GM18511 (cell line): ENCODE measurements at regions not wholly inside any gene's neighbourhood (a gene's known extent, or its start where the extent isn't known, plus 50 kb on each side); places are given as distances from the start of the nearest gene placed in this dataset.

ENCODE experiments used
- ATAC-seq: cut with Tn5 transposase; IDR thresholded peaks from one replicate; pipeline ENCODE4 v1.9.1; 2021; ENCODE audit warnings: mild to moderate bottlenecking, moderate library complexity; ENCODE audit not compliant: unreplicated experiment

GRCh38 chr16:87074641-87075318, 242.4 kb downstream of the C16orf95 start:
- ATAC-seq, result no peak

- no peak for ATAC-seq
Observed at GRCh38 chr16:87075319-87075860, 241.8 kb downstream of the C16orf95 start.

DNA sequence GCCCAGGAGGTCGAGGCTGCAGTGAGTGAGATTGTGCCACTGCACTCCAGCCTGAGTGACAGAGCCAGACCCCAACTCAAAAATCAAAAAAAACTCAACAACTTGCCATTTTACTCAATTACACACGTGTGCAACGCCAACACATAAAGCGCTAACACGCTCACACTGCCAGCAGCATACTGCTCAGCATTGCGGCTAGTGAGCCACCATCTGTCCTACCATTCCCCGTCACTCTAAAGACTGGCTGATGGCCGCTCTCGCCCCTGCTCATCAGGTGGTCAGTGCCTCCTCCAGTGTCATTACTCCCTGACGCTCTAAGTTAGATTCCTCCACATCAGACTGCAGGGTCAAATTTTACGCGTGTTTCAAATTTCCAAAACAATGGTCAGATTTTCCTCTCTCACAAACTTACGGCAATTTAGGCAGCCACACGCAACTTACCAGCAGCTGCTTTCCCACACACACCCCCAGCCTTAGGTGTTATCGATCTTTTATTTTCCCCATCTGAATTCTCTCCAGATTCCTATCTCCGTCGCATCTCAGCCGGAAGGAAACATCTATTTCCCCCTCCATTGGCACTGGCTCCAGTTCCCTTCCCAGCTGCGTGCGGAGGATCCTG, 240.8 kb downstream of the C16orf95 start:
- ATAC-seq, result no peak

DNA sequence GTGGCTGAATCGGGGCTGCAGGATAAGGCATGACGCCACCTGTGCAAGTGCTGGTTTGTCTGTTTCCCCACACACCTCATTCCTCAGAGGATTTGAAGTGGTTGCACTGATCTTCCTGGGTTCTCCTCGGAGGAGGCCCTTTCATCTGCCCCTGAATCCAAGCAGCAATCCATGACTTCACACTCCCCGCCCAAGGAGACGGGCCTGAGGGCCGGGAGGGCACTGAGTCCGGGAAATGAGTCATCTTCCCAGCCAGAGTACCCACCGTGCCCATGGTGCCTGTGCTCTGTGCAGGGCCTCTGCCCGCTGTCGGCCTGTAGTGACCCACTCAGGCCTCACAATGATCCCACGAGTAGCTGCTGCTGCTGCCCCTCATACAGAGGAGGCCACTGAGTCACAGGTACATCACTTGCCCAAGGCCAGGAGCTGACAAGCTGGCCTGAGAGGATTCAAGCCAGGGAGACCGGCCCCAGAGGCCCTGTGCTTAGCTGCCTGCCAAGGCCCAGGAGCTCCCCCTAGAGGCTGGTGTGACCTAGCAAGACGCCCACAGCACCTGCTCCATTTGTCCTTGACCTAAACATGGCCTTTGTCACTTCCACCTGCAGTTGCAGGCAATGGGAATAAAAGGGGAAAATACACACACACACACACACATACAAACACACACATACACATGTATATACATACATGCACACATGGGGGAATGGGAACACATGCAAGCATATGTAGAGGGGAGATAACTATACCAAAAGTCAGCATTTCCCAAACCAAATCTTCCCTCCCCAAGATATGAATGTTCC, 240.0 kb downstream of the C16orf95 start:
- ATAC-seq, result no peak

DNA sequence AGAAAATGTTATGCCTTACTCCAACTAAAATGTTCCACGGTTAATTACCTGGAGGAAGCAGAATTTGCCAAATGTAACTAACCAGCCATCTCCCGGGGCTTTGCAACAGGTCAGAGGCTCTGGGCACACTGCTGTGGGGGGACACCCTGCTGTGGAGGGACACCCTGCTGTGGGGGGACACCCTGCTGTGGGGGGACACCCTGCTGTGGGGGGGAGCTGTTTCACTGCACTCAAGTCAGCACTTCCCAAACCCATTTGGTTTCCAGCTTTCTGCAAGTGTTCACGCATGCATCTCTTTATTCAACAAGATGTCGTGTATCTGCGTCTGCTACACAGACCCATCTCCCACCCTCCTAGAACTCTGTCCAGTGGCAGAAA, 239.5 kb downstream of the C16orf95 start:
- no peak for ATAC-seq

DNA sequence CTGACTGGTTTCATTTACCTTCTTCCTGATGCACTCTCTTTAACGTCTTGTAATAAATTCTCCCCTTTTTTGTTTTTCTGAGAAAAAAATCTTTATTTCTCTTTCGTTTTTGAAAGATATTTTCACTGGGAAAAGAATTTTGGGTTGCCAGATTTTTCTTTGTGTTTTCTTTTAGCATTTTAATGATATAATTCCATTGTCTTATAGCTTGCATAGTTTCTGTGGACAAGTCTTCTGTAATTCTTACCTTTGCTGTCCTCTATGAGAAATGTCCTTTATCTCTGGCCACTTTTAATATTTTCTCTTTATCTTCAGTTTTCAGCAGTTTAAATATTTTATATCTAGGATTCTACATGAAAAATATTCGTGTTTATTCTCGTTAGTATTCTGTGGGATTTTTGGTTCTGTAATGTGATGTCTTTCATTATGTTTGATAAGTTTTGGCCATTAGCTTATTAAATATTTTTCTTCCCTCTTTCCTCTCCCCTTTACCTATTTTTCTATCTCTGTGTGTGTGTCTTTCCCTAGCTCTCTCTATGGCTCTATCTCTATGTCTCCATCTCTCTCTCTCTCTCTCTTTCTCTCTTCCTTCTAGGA, 236.5 kb downstream of the C16orf95 start:
- ATAC-seq, result no peak

GRCh38 chr16:87085441-87085840, 231.8 kb downstream of the C16orf95 start:
- ATAC-seq, result no peak

GRCh38 chr16:87086156-87086555, 231.0 kb downstream of the C16orf95 start:
- ATAC-seq, result no peak

DNA sequence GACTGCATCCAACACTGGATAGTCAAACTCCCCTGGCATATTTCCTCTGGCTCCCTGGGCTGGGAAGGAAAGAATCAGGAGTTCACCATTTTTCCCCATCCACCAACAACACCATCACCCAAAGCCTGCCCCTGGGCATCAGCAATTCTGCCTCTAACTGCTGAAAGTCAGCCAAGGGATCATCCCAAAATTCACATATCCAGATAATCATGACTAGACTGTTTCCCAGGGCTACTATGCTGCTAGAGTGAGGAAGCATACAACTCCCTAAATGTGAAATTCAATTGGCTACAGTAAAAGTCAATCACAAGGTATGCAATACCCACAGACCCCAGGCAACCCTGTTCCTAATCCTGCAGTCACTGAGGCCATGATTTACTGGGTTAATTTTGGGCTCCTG, 230.6 kb downstream of the C16orf95 start:
- no peak for ATAC-seq

DNA sequence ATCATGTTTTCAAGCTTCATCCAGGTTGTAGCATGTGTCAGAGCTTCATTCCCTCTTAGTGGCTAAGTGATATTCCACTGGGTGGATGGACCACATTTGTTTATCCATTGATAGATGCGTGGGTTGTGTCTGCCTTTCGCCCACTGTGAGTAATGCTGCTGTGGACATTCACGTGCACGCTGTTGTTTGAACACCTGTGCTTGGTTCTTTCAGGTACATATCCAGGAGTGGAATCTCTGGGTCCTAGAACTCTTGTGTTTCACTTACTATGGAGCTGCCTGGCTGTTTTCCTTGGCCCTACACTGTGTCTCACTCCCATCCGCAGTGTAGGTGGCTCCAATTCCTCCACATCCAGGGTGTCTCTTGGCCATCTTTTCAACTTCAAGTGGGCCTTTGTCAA, 224.2 kb downstream of the C16orf95 start:
- ATAC-seq, result no peak

- ATAC-seq, result no peak
Observed at GRCh38 chr16:87093804-87094555, 223.2 kb downstream of the C16orf95 start.

- ATAC-seq, result no peak
Observed at GRCh38 chr16:87094556-87094865, 222.7 kb downstream of the C16orf95 start.

DNA sequence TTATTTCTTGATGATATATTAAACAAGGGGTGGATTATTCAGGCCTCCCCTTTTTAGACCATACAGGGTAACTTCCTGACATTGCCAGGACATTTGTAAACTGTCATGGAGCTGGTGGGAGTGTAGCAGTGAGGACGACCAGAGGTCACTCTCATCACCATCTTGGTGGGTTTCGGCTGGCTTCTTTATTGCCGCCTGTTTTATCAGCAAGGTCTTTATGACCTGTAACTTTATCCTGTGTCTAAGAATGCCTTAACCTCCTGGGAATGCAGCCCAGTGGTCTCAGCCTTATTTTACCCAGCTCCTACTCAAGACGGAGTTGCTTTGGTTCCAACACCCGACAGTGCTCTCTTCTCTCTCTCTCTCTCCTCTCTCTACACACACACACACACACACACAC, 221.9 kb downstream of the C16orf95 start:
- ATAC-seq, result no peak

DNA sequence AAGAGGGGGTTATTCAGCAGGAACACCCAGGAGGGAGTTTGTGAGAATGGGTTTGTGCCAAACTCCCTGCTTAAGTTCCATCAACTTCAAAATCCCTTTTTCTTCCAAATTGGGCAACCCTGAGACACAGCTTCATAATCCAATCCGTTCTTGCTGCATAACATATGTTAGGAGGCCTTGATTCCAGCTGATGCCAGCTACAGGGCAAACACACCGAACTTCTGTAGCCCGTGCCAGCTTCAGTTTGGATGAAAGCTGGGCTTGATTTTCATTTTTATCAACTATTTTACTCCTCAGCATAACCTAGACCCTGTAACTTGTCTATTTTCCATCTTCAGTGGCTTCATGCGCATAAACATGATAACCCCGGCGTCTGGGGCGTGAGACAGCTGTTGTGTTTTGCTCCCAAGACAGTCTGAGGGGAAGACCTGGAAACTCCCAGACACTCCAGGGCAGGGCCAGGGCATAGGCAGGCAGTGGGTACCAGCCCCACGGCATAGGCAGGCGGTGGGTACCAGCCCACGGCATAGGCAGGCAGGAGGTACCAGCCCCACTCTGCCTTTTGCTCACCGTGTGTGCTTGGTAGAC, 220.4 kb downstream of the C16orf95 start:
- no peak for ATAC-seq

- ATAC-seq, result no peak
Observed at GRCh38 chr16:87098361-87098760, 218.8 kb downstream of the C16orf95 start.

DNA sequence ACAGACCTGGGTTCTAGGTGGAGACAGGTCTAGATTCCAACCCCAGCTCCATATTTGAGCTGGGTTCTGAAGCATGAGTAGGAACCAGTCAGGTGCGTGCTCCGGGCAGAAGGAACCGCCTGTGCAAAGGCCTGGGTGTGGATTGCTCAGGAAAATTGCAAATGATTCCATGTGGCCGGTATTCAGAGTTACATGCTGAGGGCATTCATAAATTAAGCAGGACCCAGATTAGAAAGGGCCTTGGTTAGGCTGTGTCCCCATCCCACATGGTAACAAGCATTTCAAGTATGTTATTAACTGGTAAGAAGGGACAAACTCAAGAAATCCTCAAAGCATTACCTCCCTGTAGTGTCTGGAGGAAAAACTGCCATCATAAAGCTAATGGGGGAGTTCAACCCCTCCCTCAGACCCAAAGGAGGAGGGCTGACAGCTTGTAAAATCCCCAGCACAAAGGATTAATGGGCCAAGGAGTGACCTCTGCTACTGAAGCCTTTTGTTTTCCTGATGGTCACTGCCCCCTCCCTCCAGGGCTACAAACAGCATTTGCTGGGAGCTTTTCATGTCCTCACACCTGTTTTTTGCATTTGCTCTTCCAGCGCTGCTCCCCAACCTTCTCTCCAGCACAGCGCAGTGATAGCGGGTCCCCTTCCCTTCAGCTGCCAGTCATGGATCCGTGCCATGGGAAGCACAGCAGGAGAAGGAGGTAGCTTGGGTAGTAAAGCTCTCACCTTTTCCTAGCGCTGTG, 218.0 kb downstream of the C16orf95 start:
- ATAC-seq, result no peak

DNA sequence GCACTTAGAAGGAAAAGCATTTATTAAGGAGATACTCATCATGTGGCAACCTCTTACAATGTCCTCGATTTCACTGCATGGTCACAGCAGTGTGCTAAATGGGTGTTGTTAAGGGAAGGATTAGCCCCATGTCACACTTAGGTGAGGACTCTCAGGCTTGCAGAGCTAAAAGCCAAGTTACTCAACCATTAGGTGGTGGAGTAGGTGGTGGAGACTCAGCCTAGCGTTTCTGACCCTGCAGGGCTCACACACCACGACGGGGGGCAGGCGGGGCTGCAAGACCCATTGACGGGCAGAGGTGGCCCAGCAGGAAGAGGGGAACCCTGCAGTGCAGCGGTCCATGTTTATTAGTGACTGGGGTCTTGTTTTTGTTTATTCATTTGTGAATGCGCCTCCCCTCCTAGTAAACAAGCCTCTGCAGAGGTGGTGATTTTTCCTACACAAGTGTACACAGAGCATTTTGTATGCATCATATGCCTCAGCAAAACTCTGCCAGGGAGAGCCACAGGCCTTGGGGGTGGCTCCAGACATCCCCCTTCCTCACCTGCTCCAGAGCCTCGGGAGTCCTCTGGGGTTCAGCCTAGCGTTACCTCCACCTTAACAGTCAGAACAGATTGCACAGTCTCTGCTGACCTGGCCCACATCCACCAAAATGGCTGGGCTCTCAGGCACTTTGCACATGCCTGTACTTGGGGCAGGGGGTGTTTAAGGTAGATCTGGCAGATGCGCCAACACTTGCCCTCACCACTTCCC, 216.7 kb downstream of the C16orf95 start:
- ATAC-seq, result no peak

GRCh38 chr16:87101903-87102302, 215.3 kb downstream of the C16orf95 start:
- ATAC-seq, result no peak

DNA sequence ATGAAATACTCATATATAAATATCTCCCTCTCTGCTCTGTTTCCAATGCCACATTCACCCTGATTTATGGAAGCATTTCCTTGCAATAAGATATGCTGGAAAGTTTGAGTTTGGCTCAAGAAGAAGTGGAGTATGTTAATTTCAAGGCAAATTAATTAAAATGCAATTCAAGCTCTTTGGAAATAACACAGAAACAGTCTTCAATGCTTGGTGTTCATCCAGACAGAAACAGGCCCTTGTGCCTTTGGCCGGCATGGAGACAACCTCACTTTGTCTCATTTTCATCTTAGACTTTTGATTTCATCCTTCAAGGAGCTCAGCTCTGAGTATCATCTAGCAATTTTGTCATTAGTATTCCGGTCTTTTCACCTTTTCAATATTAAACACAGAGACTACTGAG, 210.0 kb downstream of the C16orf95 start:
- ATAC-seq, result no peak
